Activated naive CD4-positive, alpha-beta T cell treated with anti-CD3 and anti-CD28 coated beads, Interleukin-2, amount 50 U/mL, for 16 hours (primary cell): ENCODE measurements at regions not wholly inside any gene's neighbourhood (a gene's known extent, or its start where the extent isn't known, plus 50 kb on each side); places are given as distances from the start of the nearest gene placed in this dataset.

Experiments
- DNase-seq: peaks from one replicate; pipeline ENCODE4 v3.0.0-alpha.2; 2020

GRCh38 chr1:88039240-88039639 lies 644.8 kb upstream of the PKN2 start:
- no peak for DNase-seq

- no peak for DNase-seq
These were observed 640.2 kb upstream of the PKN2 start for GRCh38 chr1:88043834-88044233.

GRCh38 chr1:88052167-88052566 lies 631.9 kb upstream of the PKN2 start:
- DNase-seq: no peak

GRCh38 chr1:88053065-88053464 lies 631.0 kb upstream of the PKN2 start:
- DNase-seq: no peak

- DNase-seq: no peak
These were observed 627.2 kb upstream of the PKN2 start for GRCh38 chr1:88056881-88057280.

- no peak for DNase-seq
These were observed 625.9 kb upstream of the PKN2 start for GRCh38 chr1:88058205-88058604.

GRCh38 chr1:88060112-88060673 lies 623.9 kb upstream of the PKN2 start:
- no peak for DNase-seq

- no peak for DNase-seq
These were observed 623.2 kb upstream of the PKN2 start for GRCh38 chr1:88060750-88061491.

- no peak for DNase-seq
These were observed 622.4 kb upstream of the PKN2 start for GRCh38 chr1:88061492-88062177.

GRCh38 chr1:88062650-88063153 lies 621.4 kb upstream of the PKN2 start:
- no peak for DNase-seq

GRCh38 chr1:88063605-88064004 lies 620.5 kb upstream of the PKN2 start:
- DNase-seq: no peak

- DNase-seq: no peak
These were observed 615.6 kb upstream of the PKN2 start for GRCh38 chr1:88068407-88068960.

GRCh38 chr1:88070956-88071355 lies 613.1 kb upstream of the PKN2 start:
- no peak for DNase-seq

GRCh38 chr1:88074661-88075060 lies 609.4 kb upstream of the PKN2 start:
- DNase-seq: no peak

GRCh38 chr1:88075813-88076212 lies 608.3 kb upstream of the PKN2 start:
- DNase-seq: no peak

GRCh38 chr1:88079036-88079435 lies 605.0 kb upstream of the PKN2 start:
- DNase-seq: no peak

- DNase-seq: no peak
These were observed 603.2 kb upstream of the PKN2 start for GRCh38 chr1:88080875-88081274.

- no peak for DNase-seq
These were observed 595.6 kb upstream of the PKN2 start for GRCh38 chr1:88088481-88088880.

- no peak for DNase-seq
These were observed 594.1 kb upstream of the PKN2 start for GRCh38 chr1:88089961-88090360.

- DNase-seq: no peak
These were observed 585.2 kb upstream of the PKN2 start for GRCh38 chr1:88098881-88099280.

GRCh38 chr1:88101041-88101440 lies 583.0 kb upstream of the PKN2 start:
- no peak for DNase-seq

- DNase-seq: no peak
These were observed 579.8 kb upstream of the PKN2 start for GRCh38 chr1:88104236-88104635.

GRCh38 chr1:88104886-88105285 lies 579.2 kb upstream of the PKN2 start:
- no peak for DNase-seq

GRCh38 chr1:88111816-88112215 lies 572.3 kb upstream of the PKN2 start:
- no peak for DNase-seq
